ENCODE measurements at regions not wholly inside any gene's neighbourhood (a gene's known extent, or its start where the extent isn't known, plus 50 kb on each side); places are given as distances from the start of the nearest gene placed in this dataset.

DNA sequence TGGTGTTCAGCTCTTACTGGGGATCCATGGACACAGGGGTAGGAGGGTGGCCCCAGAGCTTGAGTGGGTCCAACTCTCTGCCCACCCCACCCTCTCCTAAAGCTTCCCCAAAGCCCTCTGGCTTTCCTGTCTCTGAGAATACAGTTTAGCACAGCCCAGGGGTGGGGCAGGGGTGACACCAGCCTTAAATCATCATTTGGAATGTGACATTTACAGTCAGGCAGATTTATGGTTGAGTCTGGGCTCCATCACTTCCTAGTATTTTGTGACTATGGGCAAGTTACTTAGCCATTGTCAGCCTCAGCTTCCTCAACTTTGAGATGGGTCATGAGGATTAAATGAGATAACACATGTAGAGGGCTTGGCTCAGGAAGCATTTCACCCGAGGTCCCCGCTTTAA, 193.1 kb upstream of the IRX6 start:
- DNase-seq (ENCODE audit: low read depth, low spot score) = no peak
- H3K9ac ChIP-seq (ENCODE audit: insufficient read length) = no peak overlapping the region
- TF ChIP-seq POLR2AphosphoS5 (IDR thresholded peaks at IDR 0.05; ENCODE audit: borderline replicate concordance, low read depth, low read length) (no peak), FOXP2 (optimal IDR thresholded peaks at IDR 0.05; ENCODE audit: control extremely low read depth, extremely low read length, insufficient read depth) (no peak), EZH2 (IDR thresholded peaks at IDR 0.05) (no peak)
- H3K27ac ChIP-seq = no peak overlapping the region
- H3K36me3 ChIP-seq (ENCODE audit: insufficient read depth, low read length) = no peaks in the 10 kb centered on the region
- H3K4me3 ChIP-seq = no peak overlapping the region
- H3K9me3 ChIP-seq (ENCODE audit: low read depth, low read length) = no peaks in the 10 kb centered on the region

DNA sequence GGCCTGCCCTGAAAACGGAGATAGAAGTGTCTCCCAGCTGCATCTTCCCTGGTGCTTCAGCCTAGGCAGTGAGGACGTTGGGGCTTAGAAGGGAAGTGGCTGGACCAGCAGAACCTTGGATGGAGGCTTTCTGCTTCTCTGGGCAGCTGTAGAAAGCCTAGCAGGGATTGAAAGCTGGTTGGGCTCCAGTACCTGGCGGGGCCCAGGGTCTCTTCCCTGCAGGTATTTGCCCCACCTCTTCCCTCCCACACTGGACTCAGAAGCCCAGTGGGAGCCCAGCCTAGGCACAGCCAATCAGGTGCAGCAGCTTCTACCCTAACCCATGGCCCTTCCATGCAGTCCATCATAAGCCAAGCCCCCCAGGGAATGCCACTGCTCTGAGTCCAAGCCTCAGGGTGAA, 190.3 kb upstream of the IRX6 start:
- Histone ChIP-seq H3K9me3 (ENCODE audit: low read depth, low read length) (no peaks in the 10 kb centered on the region), H3K9ac (ENCODE audit: insufficient read length) (no peak overlapping the region), H3K36me3 (ENCODE audit: insufficient read depth, low read length) (no peaks in the 10 kb centered on the region), H3K4me3 (no peak overlapping the region), H3K27ac (no peak overlapping the region)
- TF ChIP-seq FOXP2 (optimal IDR thresholded peaks at IDR 0.05; ENCODE audit: control extremely low read depth, extremely low read length, insufficient read depth) = no peak
- no peak for TF ChIP-seq POLR2AphosphoS5 (IDR thresholded peaks at IDR 0.05; ENCODE audit: borderline replicate concordance, low read depth, low read length)
- TF ChIP-seq EZH2 (IDR thresholded peaks at IDR 0.05) = no peak
- no peak for DNase-seq (ENCODE audit: low read depth, low spot score)

- no peak for DNase-seq (ENCODE audit: low read depth, low spot score)
- Histone ChIP-seq H3K27ac (no peak overlapping the region), H3K4me3 (no peak overlapping the region), H3K9me3 (ENCODE audit: low read depth, low read length) (no peaks in the 10 kb centered on the region), H3K36me3 (ENCODE audit: insufficient read depth, low read length) (no peaks in the 10 kb centered on the region), H3K9ac (ENCODE audit: insufficient read length) (no peak overlapping the region)
- TF ChIP-seq FOXP2 (optimal IDR thresholded peaks at IDR 0.05; ENCODE audit: control extremely low read depth, extremely low read length, insufficient read depth) (no peak), POLR2AphosphoS5 (IDR thresholded peaks at IDR 0.05; ENCODE audit: borderline replicate concordance, low read depth, low read length) (no peak), EZH2 (IDR thresholded peaks at IDR 0.05) (no peak)
Measured at GRCh38 chr16:55136356-55137150, 187.4 kb upstream of the IRX6 start.

DNA sequence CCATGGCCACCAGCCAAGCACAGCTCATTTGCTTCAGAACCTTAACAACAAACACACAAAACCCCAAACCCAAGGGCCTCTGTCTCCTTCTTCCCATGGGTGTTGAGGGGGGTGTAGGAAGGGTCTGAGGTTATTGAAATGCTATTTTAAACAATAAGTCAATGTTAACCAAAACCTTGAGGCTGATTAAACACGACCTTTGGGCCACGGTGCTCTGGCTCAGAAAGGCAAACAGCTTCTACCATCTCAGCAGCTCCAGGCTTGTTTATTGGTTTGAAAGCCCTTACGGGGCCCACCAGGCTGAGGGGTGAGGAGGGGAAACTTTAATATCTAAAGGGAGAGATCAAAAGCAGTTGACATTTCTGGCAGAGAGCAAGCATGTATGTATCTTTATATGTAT, 185.7 kb upstream of the IRX6 start:
- no peak overlapping the region for H3K4me3 ChIP-seq
- DNase-seq (ENCODE audit: low read depth, low spot score) = no peak
- H3K9ac ChIP-seq (ENCODE audit: insufficient read length) = no peak overlapping the region
- no peaks in the 10 kb centered on the region for H3K36me3 ChIP-seq (ENCODE audit: insufficient read depth, low read length)
- TF ChIP-seq POLR2AphosphoS5 (IDR thresholded peaks at IDR 0.05; ENCODE audit: borderline replicate concordance, low read depth, low read length) (no peak), EZH2 (IDR thresholded peaks at IDR 0.05) (no peak), FOXP2 (optimal IDR thresholded peaks at IDR 0.05; ENCODE audit: control extremely low read depth, extremely low read length, insufficient read depth) (no peak)
- no peaks in the 10 kb centered on the region for H3K9me3 ChIP-seq (ENCODE audit: low read depth, low read length)
- no peak overlapping the region for H3K27ac ChIP-seq

GRCh38 chr16:55142405-55142804, 181.6 kb upstream of the IRX6 start:
- DNase-seq (ENCODE audit: low read depth, low spot score) = no peak
- Histone ChIP-seq H3K4me3 (no peak overlapping the region), H3K36me3 (ENCODE audit: insufficient read depth, low read length) (no peaks in the 10 kb centered on the region), H3K27ac (no peak overlapping the region), H3K9me3 (ENCODE audit: low read depth, low read length) (no peaks in the 10 kb centered on the region), H3K9ac (ENCODE audit: insufficient read length) (no peak overlapping the region)
- TF ChIP-seq FOXP2 (optimal IDR thresholded peaks at IDR 0.05; ENCODE audit: control extremely low read depth, extremely low read length, insufficient read depth) (no peak), EZH2 (IDR thresholded peaks at IDR 0.05) (no peak), POLR2AphosphoS5 (IDR thresholded peaks at IDR 0.05; ENCODE audit: borderline replicate concordance, low read depth, low read length) (no peak)

DNA sequence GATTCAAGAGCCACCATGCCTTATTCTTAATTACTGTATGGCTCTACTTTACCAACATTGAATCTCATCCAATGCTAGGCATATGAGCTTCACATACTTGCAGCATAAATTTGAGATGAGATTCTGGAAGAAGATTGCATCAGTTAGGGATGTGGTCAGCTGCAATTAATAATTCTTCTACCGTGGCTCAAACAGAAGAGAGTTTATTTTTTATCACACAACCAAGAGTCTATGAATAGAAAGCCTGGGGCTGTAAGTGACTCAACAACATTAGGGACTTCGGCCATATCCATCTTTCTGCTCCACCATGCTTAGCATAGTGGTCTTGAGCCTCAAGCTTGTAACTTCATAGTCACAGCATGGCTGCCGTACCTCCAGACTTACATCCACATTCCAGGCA, 179.4 kb upstream of the IRX6 start:
- H3K9me3 ChIP-seq (ENCODE audit: low read depth, low read length) = no peaks in the 10 kb centered on the region
- H3K36me3 ChIP-seq (ENCODE audit: insufficient read depth, low read length) = no peaks in the 10 kb centered on the region
- no peak for TF ChIP-seq POLR2AphosphoS5 (IDR thresholded peaks at IDR 0.05; ENCODE audit: borderline replicate concordance, low read depth, low read length)
- no peak for TF ChIP-seq EZH2 (IDR thresholded peaks at IDR 0.05)
- TF ChIP-seq FOXP2 (optimal IDR thresholded peaks at IDR 0.05; ENCODE audit: control extremely low read depth, extremely low read length, insufficient read depth) = no peak
- no peak overlapping the region for H3K27ac ChIP-seq
- no peak for DNase-seq (ENCODE audit: low read depth, low spot score)
- H3K4me3 ChIP-seq = no peak overlapping the region
- H3K9ac ChIP-seq (ENCODE audit: insufficient read length) = no peak overlapping the region

DNA sequence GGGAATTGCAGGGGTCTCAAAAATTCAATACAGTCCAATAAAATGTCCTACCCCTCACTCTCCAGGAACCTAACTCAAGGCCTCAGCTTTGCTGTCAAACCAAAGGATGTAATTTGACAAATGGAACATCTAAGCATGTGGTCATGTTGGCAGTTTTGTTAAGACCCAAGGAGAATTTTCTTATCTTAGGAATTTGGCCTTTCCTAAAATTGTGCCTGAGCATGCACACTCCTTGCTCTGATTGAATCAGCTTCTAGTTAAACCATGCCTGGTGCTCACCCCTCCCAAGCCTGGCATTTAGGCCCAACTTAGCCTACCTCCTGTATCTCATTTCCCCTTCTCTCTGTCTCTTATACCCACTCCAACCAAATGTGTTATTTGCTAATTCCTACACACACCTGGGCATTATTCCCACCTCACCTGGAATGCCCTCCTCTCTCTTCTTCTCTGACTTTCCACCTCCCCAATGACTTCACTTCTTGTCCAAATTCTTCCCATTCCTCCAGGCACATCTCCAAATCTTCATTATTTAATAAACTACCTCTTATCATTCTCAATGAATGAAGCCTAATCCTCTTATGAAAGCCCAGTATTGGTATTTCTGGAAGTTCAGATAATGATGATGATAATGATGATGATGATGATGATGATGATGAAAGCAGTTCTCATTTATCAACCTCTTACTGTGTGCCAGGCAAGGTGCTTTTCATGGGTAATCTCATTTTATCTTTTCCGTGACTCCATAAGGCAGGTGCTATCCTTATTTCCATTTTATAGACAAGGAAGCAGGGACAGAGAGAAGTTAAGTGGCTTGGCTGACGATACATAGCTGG, 178.0 kb upstream of the IRX6 start:
- no peak overlapping the region for H3K9ac ChIP-seq (ENCODE audit: insufficient read length)
- no peak overlapping the region for H3K27ac ChIP-seq
- TF ChIP-seq POLR2AphosphoS5 (IDR thresholded peaks at IDR 0.05; ENCODE audit: borderline replicate concordance, low read depth, low read length) (no peak), FOXP2 (optimal IDR thresholded peaks at IDR 0.05; ENCODE audit: control extremely low read depth, extremely low read length, insufficient read depth) (no peak)
- DNase-seq (ENCODE audit: low read depth, low spot score) = no peak
- no peak overlapping the region for H3K4me3 ChIP-seq
- H3K36me3 ChIP-seq (ENCODE audit: insufficient read depth, low read length) = no peaks in the 10 kb centered on the region
- H3K9me3 ChIP-seq (ENCODE audit: low read depth, low read length) = no peaks in the 10 kb centered on the region

- Histone ChIP-seq H3K36me3 (ENCODE audit: insufficient read depth, low read length) (no peaks in the 10 kb centered on the region), H3K9ac (ENCODE audit: insufficient read length) (no peak overlapping the region), H3K27ac (no peak overlapping the region), H3K9me3 (ENCODE audit: low read depth, low read length) (no peaks in the 10 kb centered on the region), H3K4me3 (no peak overlapping the region)
- DNase-seq (ENCODE audit: low read depth, low spot score) = no peak
- TF ChIP-seq FOXP2 (optimal IDR thresholded peaks at IDR 0.05; ENCODE audit: control extremely low read depth, extremely low read length, insufficient read depth) (no peak), POLR2AphosphoS5 (IDR thresholded peaks at IDR 0.05; ENCODE audit: borderline replicate concordance, low read depth, low read length) (no peak), EZH2 (IDR thresholded peaks at IDR 0.05) (no peak)
Measured at GRCh38 chr16:55146966-55147365, 177.0 kb upstream of the IRX6 start.
